ENCODE measurements at regions not wholly inside any gene's neighbourhood (a gene's known extent, or its start where the extent isn't known, plus 50 kb on each side); places are given as distances from the start of the nearest gene placed in this dataset.

- no peak overlapping the region for H3K4me3 ChIP-seq (replicated peaks; ENCODE audit: low read depth, low read length)
- TF ChIP-seq CTCF (IDR thresholded peaks at IDR 0.05; ENCODE audit: low read depth, low read length, missing control alignments): no peak
- DNase-seq (ENCODE audit: extremely low read depth, low read depth): no peak
Measured at GRCh38 chr1:39128126-39128525, 76.4 kb upstream of the MACF1 start.

DNA sequence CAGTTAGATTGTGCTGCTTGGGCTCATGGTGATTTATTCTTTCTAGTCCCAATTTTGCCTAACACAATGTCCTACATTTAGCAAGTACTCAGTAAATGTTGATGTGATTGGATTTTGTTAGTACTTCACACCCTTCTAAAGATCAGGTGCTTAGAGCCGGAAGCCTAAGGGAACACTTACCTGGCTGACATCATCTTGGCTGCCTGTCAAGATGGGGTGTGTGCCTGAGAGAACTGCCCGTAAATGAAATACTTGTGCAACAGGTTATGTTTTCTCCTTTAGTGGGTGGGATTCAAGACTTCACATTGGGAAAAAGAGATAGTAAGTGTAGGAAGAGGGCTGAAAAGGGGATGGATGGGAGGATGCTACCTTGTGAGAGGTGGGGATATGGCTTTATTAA lies 75.5 kb upstream of the MACF1 start:
- no peak for DNase-seq (ENCODE audit: extremely low read depth, low read depth)
- TF ChIP-seq CTCF (IDR thresholded peaks at IDR 0.05; ENCODE audit: low read depth, low read length, missing control alignments): no peak
- H3K4me3 ChIP-seq (replicated peaks; ENCODE audit: low read depth, low read length): no peak overlapping the region

GRCh38 chr1:39129514-39129913 lies 75.0 kb upstream of the MACF1 start:
- no peak for DNase-seq (ENCODE audit: extremely low read depth, low read depth)
- H3K4me3 ChIP-seq (replicated peaks; ENCODE audit: low read depth, low read length): no peak overlapping the region
- TF ChIP-seq CTCF (IDR thresholded peaks at IDR 0.05; ENCODE audit: low read depth, low read length, missing control alignments): peak; percentile 25

GRCh38 chr1:39130325-39130724 lies 74.2 kb upstream of the MACF1 start:
- H3K4me3 ChIP-seq (replicated peaks; ENCODE audit: low read depth, low read length): no peak overlapping the region
- DNase-seq (ENCODE audit: extremely low read depth, low read depth): no peak
- TF ChIP-seq CTCF (IDR thresholded peaks at IDR 0.05; ENCODE audit: low read depth, low read length, missing control alignments): no peak

GRCh38 chr1:39131940-39132339 lies 72.6 kb upstream of the MACF1 start:
- H3K4me3 ChIP-seq (replicated peaks; ENCODE audit: low read depth, low read length): no peak overlapping the region
- no peak for DNase-seq (ENCODE audit: extremely low read depth, low read depth)
- TF ChIP-seq CTCF (IDR thresholded peaks at IDR 0.05; ENCODE audit: low read depth, low read length, missing control alignments): no peak

GRCh38 chr1:39132505-39133339 lies 71.8 kb upstream of the MACF1 start:
- H3K4me3 ChIP-seq (replicated peaks; ENCODE audit: low read depth, low read length): no peak overlapping the region
- TF ChIP-seq CTCF (IDR thresholded peaks at IDR 0.05; ENCODE audit: low read depth, low read length, missing control alignments): no peak
- DNase-seq (ENCODE audit: extremely low read depth, low read depth): no peak

DNA sequence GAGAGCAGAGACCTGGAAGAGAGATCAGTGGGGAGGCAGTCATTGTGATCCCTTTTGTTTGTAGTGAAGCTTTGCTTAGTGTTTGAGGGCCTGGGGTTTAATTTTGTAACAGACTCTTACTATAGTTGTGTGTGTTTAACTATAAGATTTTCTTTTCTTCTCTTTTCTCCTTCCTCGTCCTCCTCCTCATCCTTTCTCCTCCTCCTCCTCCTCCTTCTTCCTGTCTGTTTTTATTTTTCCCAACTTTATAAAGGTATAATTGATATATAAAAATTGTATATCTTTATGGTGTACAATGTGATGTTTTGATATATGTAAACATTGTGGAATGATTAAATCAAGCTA lies 71.2 kb upstream of the MACF1 start:
- no peak overlapping the region for H3K4me3 ChIP-seq (replicated peaks; ENCODE audit: low read depth, low read length)
- DNase-seq (ENCODE audit: extremely low read depth, low read depth): no peak
- TF ChIP-seq CTCF (IDR thresholded peaks at IDR 0.05; ENCODE audit: low read depth, low read length, missing control alignments): no peak

Measured in HFF-Myc (cell line).